ENCODE measurements at regions not wholly inside any gene's neighbourhood (a gene's known extent, or its start where the extent isn't known, plus 50 kb on each side); places are given as distances from the start of the nearest gene placed in this dataset.
"Not testable (repeated sequence)": the region's sequence is repeated elsewhere in the genome, so short reads cannot be mapped to it uniquely, and the experiment has no call there.

GRCh38 chr11:82507288-82507687, 226.4 kb downstream of the FAM181B start:
- no peaks in the 10 kb centered on the region for H3K9me3 ChIP-seq (replicated peaks in 1 of 2; ENCODE audit: control insufficient read depth in 2 of 2, insufficient read depth in 1 of 2, low read depth in 1 of 2, low read length in 2 of 2)
- no peak for DNase-seq (ENCODE audit: low spot score)
- no peak overlapping the region for H3K23ac ChIP-seq (ENCODE audit: low read depth, low read length, poor library complexity)
- no peak overlapping the region for H3K4ac ChIP-seq (ENCODE audit: low read length)
- no peak overlapping the region for H4K8ac ChIP-seq (ENCODE audit: low read depth, low read length)
- H3K14ac ChIP-seq (ENCODE audit: low read length): no peak overlapping the region
- H3K36me3 ChIP-seq (replicated peaks in 1 of 2; ENCODE audit: control insufficient read depth in 2 of 2, insufficient read depth in 2 of 2, low read length in 2 of 2): no peaks in the 10 kb centered on the region
- WGBS, 2 donors (ENCODE audit: extremely low coverage in 2 of 2, insufficient read length in 2 of 2, insufficient replicate concordance in 1 of 2): no CpG with 5 or more reads among the region's 6 CpGs
- no peak overlapping the region for H3K4me3 ChIP-seq (ENCODE audit: low read length in 2 of 2)
- no peak overlapping the region for H2BK120ac ChIP-seq (ENCODE audit: low read depth, low read length)
- H3K27ac ChIP-seq (replicated peaks; ENCODE audit: low read length): no peak overlapping the region
- H4K91ac ChIP-seq (ENCODE audit: low read depth, low read length, poor library complexity): no peak overlapping the region
- no peak overlapping the region for H2BK12ac ChIP-seq (ENCODE audit: low read length)
- no peaks in the 10 kb centered on the region for H3K27me3 ChIP-seq (ENCODE audit: control insufficient read depth in 3 of 3, insufficient read depth in 3 of 3, low read depth in 1 of 3, low read length in 3 of 3)
- H3K79me1 ChIP-seq (ENCODE audit: low read depth, low read length): no peaks in the 10 kb centered on the region
- H3K4me1 ChIP-seq (ENCODE audit: control insufficient read depth in 2 of 2, insufficient read depth in 1 of 2, low read depth in 1 of 2, low read length in 2 of 2): no peaks in the 10 kb centered on the region
- no peak overlapping the region for H2AK5ac ChIP-seq (ENCODE audit: low read depth, low read length)
- H2BK5ac ChIP-seq (ENCODE audit: low read length): no peak overlapping the region
- H3K4me2 ChIP-seq (ENCODE audit: insufficient read depth, low read length, poor library complexity, severe bottlenecking): no peak overlapping the region
- no peak overlapping the region for H3K9ac ChIP-seq (ENCODE audit: low read depth, low read length, poor library complexity)
- no peak overlapping the region for H3K18ac ChIP-seq (ENCODE audit: low read length)
- H2BK15ac ChIP-seq (ENCODE audit: low read length): no peak overlapping the region
- H2AFZ ChIP-seq (ENCODE audit: low read length): no peak overlapping the region

- H2AFZ ChIP-seq (ENCODE audit: low read length): no peak overlapping the region
- no peaks in the 10 kb centered on the region for H3K4me1 ChIP-seq (ENCODE audit: control insufficient read depth in 2 of 2, insufficient read depth in 1 of 2, low read depth in 1 of 2, low read length in 2 of 2)
- H3K4me3 ChIP-seq (ENCODE audit: low read length in 2 of 2): no peak overlapping the region
- no peaks in the 10 kb centered on the region for H3K79me1 ChIP-seq (ENCODE audit: low read depth, low read length)
- H3K9ac ChIP-seq (ENCODE audit: low read depth, low read length, poor library complexity): no peak overlapping the region
- H3K9me3 ChIP-seq (replicated peaks in 1 of 2; ENCODE audit: control insufficient read depth in 2 of 2, insufficient read depth in 1 of 2, low read depth in 1 of 2, low read length in 2 of 2): no peaks in the 10 kb centered on the region
- H3K36me3 ChIP-seq (replicated peaks in 1 of 2; ENCODE audit: control insufficient read depth in 2 of 2, insufficient read depth in 2 of 2, low read length in 2 of 2): no peaks in the 10 kb centered on the region
- WGBS, 2 donors (ENCODE audit: extremely low coverage in 2 of 2, insufficient read length in 2 of 2, insufficient replicate concordance in 1 of 2): no CpG with 5 or more reads among the region's 3 CpGs
- no peak overlapping the region for H3K27ac ChIP-seq (replicated peaks; ENCODE audit: low read length)
- no peak overlapping the region for H2BK15ac ChIP-seq (ENCODE audit: low read length)
- DNase-seq (ENCODE audit: low spot score): no peak
- no peak overlapping the region for H3K14ac ChIP-seq (ENCODE audit: low read length)
- H3K23ac ChIP-seq (ENCODE audit: low read depth, low read length, poor library complexity): no peak overlapping the region
- H2BK5ac ChIP-seq (ENCODE audit: low read length): no peak overlapping the region
- H3K4me2 ChIP-seq (ENCODE audit: insufficient read depth, low read length, poor library complexity, severe bottlenecking): no peak overlapping the region
- H3K18ac ChIP-seq (ENCODE audit: low read length): no peak overlapping the region
- no peak overlapping the region for H2BK12ac ChIP-seq (ENCODE audit: low read length)
- H4K91ac ChIP-seq (ENCODE audit: low read depth, low read length, poor library complexity): no peak overlapping the region
- H3K27me3 ChIP-seq (ENCODE audit: control insufficient read depth in 3 of 3, insufficient read depth in 3 of 3, low read depth in 1 of 3, low read length in 3 of 3): no peaks in the 10 kb centered on the region
- no peak overlapping the region for H4K8ac ChIP-seq (ENCODE audit: low read depth, low read length)
- H2BK120ac ChIP-seq (ENCODE audit: low read depth, low read length): no peak overlapping the region
- no peak overlapping the region for H2AK5ac ChIP-seq (ENCODE audit: low read depth, low read length)
- no peak overlapping the region for H3K4ac ChIP-seq (ENCODE audit: low read length)
These were observed 228.3 kb downstream of the FAM181B start for GRCh38 chr11:82505379-82505778.

DNA sequence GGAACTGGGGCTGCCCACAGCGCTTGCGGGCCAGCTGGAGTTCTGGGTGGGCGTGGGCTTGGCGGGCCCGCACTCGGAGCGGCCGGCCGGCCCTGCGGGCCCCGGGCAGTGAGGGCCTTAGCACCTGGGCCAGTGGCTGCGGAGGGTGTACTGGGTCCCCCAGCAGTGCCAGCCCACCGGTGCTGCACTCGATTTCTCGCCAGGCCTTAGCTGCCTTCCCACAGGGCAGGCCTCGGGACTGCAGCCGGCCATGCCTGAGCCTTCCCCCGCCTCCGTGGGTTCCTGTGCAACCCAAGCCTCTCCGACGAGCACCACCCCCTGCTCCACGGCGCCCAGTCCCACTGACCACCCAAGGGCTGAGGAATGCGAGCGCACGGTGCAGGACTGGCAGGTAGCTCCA, 232.5 kb downstream of the FAM181B start:
- H3K27me3 ChIP-seq (ENCODE audit: control insufficient read depth in 3 of 3, insufficient read depth in 3 of 3, low read depth in 1 of 3, low read length in 3 of 3); H3K4me1 ChIP-seq (ENCODE audit: control insufficient read depth in 2 of 2, insufficient read depth in 1 of 2, low read depth in 1 of 2, low read length in 2 of 2); H2BK5ac ChIP-seq (ENCODE audit: low read length); H3K4me3 ChIP-seq (ENCODE audit: low read length in 2 of 2); H3K4me2 ChIP-seq (ENCODE audit: insufficient read depth, low read length, poor library complexity, severe bottlenecking); H4K91ac ChIP-seq (ENCODE audit: low read depth, low read length, poor library complexity); H3K27ac ChIP-seq (replicated peaks; ENCODE audit: low read length); H2AK5ac ChIP-seq (ENCODE audit: low read depth, low read length); H3K23ac ChIP-seq (ENCODE audit: low read depth, low read length, poor library complexity); H3K79me1 ChIP-seq (ENCODE audit: low read depth, low read length); H2BK12ac ChIP-seq (ENCODE audit: low read length); H2AFZ ChIP-seq (ENCODE audit: low read length); H2BK15ac ChIP-seq (ENCODE audit: low read length); H3K4ac ChIP-seq (ENCODE audit: low read length); H3K9me3 ChIP-seq (replicated peaks in 1 of 2; ENCODE audit: control insufficient read depth in 2 of 2, insufficient read depth in 1 of 2, low read depth in 1 of 2, low read length in 2 of 2); H2BK120ac ChIP-seq (ENCODE audit: low read depth, low read length); H3K36me3 ChIP-seq (replicated peaks in 1 of 2; ENCODE audit: control insufficient read depth in 2 of 2, insufficient read depth in 2 of 2, low read length in 2 of 2); H4K8ac ChIP-seq (ENCODE audit: low read depth, low read length); DNase-seq (ENCODE audit: low spot score): not testable (repeated sequence)
- no CpG with 5 or more reads among the region's 26 CpGs for WGBS, 2 donors (ENCODE audit: extremely low coverage in 2 of 2, insufficient read length in 2 of 2, insufficient replicate concordance in 1 of 2)
- peak overlapping the region; percentile 3 for H3K18ac ChIP-seq (ENCODE audit: low read length)
- H3K14ac ChIP-seq (ENCODE audit: low read length): peak overlapping the region; percentile 94
- peak overlapping the region; percentile 44 for H3K9ac ChIP-seq (ENCODE audit: low read depth, low read length, poor library complexity)

DNA sequence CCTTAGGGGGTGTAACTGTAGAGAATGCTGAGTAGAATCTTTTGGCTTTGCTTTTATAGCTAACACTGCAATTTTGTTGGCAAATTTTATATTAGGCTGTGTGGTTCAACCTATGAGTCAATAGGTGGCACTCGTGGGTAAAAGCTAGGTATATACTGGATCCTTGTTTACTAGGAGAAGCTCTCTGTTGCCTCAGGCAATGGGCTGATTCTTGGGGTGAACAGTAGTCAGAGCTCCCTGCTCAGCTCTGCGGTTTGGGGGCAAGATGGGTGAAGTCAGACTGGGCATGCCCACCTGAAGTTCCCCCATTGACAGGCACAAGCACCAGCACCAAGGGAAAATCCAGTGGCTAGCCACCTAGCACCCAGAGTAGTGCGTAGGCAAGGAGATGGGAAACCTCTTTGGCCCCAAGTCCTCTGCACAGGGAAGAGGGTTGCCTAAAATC, 238.7 kb downstream of the FAM181B start:
- no peak overlapping the region for H2BK15ac ChIP-seq (ENCODE audit: low read length)
- H3K4me3 ChIP-seq (ENCODE audit: low read length in 2 of 2): no peak overlapping the region
- H3K4me2 ChIP-seq (ENCODE audit: insufficient read depth, low read length, poor library complexity, severe bottlenecking): no peak overlapping the region
- DNase-seq (ENCODE audit: low spot score): no peak
- no peaks in the 10 kb centered on the region for H3K4me1 ChIP-seq (ENCODE audit: control insufficient read depth in 2 of 2, insufficient read depth in 1 of 2, low read depth in 1 of 2, low read length in 2 of 2)
- H4K91ac ChIP-seq (ENCODE audit: low read depth, low read length, poor library complexity): no peak overlapping the region
- H3K9ac ChIP-seq (ENCODE audit: low read depth, low read length, poor library complexity): no peak overlapping the region
- H3K36me3 ChIP-seq (replicated peaks in 1 of 2; ENCODE audit: control insufficient read depth in 2 of 2, insufficient read depth in 2 of 2, low read length in 2 of 2): no peaks in the 10 kb centered on the region
- H2AK5ac ChIP-seq (ENCODE audit: low read depth, low read length): no peak overlapping the region
- H3K79me1 ChIP-seq (ENCODE audit: low read depth, low read length): no peaks in the 10 kb centered on the region
- WGBS, 2 donors (ENCODE audit: extremely low coverage in 2 of 2, insufficient read length in 2 of 2, insufficient replicate concordance in 1 of 2): no CpG with 5 or more reads among the region's 3 CpGs
- H4K8ac ChIP-seq (ENCODE audit: low read depth, low read length): no peak overlapping the region
- H3K18ac ChIP-seq (ENCODE audit: low read length): no peak overlapping the region
- no peaks in the 10 kb centered on the region for H3K27me3 ChIP-seq (ENCODE audit: control insufficient read depth in 3 of 3, insufficient read depth in 3 of 3, low read depth in 1 of 3, low read length in 3 of 3)
- H2BK120ac ChIP-seq (ENCODE audit: low read depth, low read length): no peak overlapping the region
- no peak overlapping the region for H3K14ac ChIP-seq (ENCODE audit: low read length)
- H2AFZ ChIP-seq (ENCODE audit: low read length): no peak overlapping the region
- no peak overlapping the region for H3K27ac ChIP-seq (replicated peaks; ENCODE audit: low read length)
- H3K23ac ChIP-seq (ENCODE audit: low read depth, low read length, poor library complexity): no peak overlapping the region
- H3K4ac ChIP-seq (ENCODE audit: low read length): no peak overlapping the region
- H2BK12ac ChIP-seq (ENCODE audit: low read length): no peak overlapping the region
- H2BK5ac ChIP-seq (ENCODE audit: low read length): no peak overlapping the region
- H3K9me3 ChIP-seq (replicated peaks in 1 of 2; ENCODE audit: control insufficient read depth in 2 of 2, insufficient read depth in 1 of 2, low read depth in 1 of 2, low read length in 2 of 2): no peaks in the 10 kb centered on the region
